Stomach (tissue), 8 donors: ENCODE measurements at regions not wholly inside any gene's neighbourhood (a gene's known extent, or its start where the extent isn't known, plus 50 kb on each side); places are given as distances from the start of the nearest gene placed in this dataset.

Experiments
- DNase-seq, 2 donors: peaks; one replicate each; pipeline versions ENCODE4 v3.0.0 to v3.0.0-alpha.2; 2013 to 2019
- H3K27ac ChIP-seq, 5 donors: fragments of 200-600 bp in 4 of 5; sonication (generic) in 4 of 5; one replicate each; pipeline ENCODE4 v1.5.1; 2013 to 2019; ENCODE audit warnings: mild to moderate bottlenecking in 1 of 5, moderate library complexity in 1 of 5
- H3K27me3 ChIP-seq, 3 donors: fragments of 200-600 bp; sonication (generic); one replicate each; pipeline ENCODE4 v1.5.1; 2017 to 2019; ENCODE audit warnings: mixed run types in 1 of 3
- H3K36me3 ChIP-seq, 4 donors: fragments of 200-600 bp; sonication (generic); 1 replicate in 3 of 4; 2 replicates in 1 of 4; pipeline ENCODE4 v1.5.1; 2016 to 2019
- H3K4me1 ChIP-seq, 4 donors: fragments of 200-600 bp; sonication (generic); one replicate each; pipeline ENCODE4 v1.5.1; 2016 to 2019
- H3K4me3 ChIP-seq, 4 donors: fragments of 200-600 bp; sonication (generic) in 3 of 4; one replicate each; pipeline ENCODE4 v1.5.1; 2016 to 2019; ENCODE audit warnings: mild to moderate bottlenecking in 1 of 4
- H3K9me3 ChIP-seq, 4 donors: fragments of 200-600 bp; sonication (generic); one replicate each; pipeline ENCODE4 v1.5.1; 2016 to 2019
- EP300 ChIP-seq: sonication (generic); formaldehyde crosslinking; IDR thresholded peaks from one replicate; pipeline ENCODE4 v1.6.1; 2017; ENCODE audit warnings: antibody characterized with exemption
- POLR2A ChIP-seq, 4 donors: fragments of 450-650 bp; IDR thresholded peaks; one replicate each; pipeline ENCODE4 v1.6.1; 2016; ENCODE audit warnings: antibody characterized with exemption in 4 of 4, control low read depth in 2 of 4, mild to moderate bottlenecking in 1 of 4, moderate library complexity in 1 of 4
- POLR2AphosphoS5 ChIP-seq, 3 donors: sonication (generic); formaldehyde crosslinking; IDR thresholded peaks; one replicate each; pipeline ENCODE4 v1.6.1; 2016; ENCODE audit warnings: antibody characterized with exemption in 3 of 3
- WGBS, 5 donors: extraction: QIAGEN DNeasy Blood & Tissue Kit in 3 of 5; methylation state at CpG; one replicate each; pipeline versions ENCODE4 v1.1.5 to v1.1.7; 2013 to 2018; 5-methylcytosine and 5-hydroxymethylcytosine counted together
- intact Hi-C: fragments of 100-400 bp; cut with DNase I; formaldehyde crosslinking; loops from one replicate; pipeline ENCODE4 v1.15.1; 2023; ENCODE audit warnings: low total_unique reads
- TF ChIP-seq, protein P1 (sequence below), 7 experiments: fragments of 450-650 bp in 4 of 7; fragments of 200-600 bp in 3 of 7; sonication (generic) in 3 of 7; IDR thresholded peaks; one replicate each; pipeline ENCODE4 v1.5.1; 2016 to 2019; ENCODE audit warnings: antibody characterized with exemption in 7 of 7, control low read depth in 2 of 7, mild to moderate bottlenecking in 1 of 7
- donor health status: healthy with polysubstance abuse.
- donor health status: Bipolar disorder and iron deficiency.
- donor health status: healthy.

DNA sequence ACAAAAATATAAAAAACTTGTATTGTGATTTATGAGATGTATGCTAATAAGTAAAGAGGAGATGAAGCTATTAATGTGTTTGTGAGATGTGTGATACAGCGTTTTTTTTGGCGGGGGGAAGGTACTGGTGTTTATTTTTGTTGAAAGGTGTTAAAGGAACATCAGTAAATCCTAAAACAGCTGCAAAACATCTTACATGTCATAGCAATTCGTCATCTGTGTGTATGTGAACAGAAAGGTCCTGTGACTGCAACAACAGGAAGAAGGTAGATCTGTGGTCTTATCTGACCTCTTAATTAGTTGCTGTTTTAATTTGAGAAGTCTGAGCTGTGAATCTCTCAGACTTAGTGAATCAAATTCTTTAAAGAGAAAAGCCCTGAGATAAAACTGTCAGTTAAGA is 1041.1 kb downstream of the JRKL start:
- TF ChIP-seq EP300 (no peak), POLR2A (IDR thresholded peaks at IDR 0.05) (no peak), POLR2AphosphoS5 (IDR thresholded peaks at IDR 0.05) (no peak)
- TF ChIP-seq, protein P1, sequence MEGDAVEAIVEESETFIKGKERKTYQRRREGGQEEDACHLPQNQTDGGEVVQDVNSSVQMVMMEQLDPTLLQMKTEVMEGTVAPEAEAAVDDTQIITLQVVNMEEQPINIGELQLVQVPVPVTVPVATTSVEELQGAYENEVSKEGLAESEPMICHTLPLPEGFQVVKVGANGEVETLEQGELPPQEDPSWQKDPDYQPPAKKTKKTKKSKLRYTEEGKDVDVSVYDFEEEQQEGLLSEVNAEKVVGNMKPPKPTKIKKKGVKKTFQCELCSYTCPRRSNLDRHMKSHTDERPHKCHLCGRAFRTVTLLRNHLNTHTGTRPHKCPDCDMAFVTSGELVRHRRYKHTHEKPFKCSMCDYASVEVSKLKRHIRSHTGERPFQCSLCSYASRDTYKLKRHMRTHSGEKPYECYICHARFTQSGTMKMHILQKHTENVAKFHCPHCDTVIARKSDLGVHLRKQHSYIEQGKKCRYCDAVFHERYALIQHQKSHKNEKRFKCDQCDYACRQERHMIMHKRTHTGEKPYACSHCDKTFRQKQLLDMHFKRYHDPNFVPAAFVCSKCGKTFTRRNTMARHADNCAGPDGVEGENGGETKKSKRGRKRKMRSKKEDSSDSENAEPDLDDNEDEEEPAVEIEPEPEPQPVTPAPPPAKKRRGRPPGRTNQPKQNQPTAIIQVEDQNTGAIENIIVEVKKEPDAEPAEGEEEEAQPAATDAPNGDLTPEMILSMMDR (IDR thresholded peaks at IDR 0.05): no peak
- no peak for DNase-seq
- Histone ChIP-seq H3K27me3 (no peaks in the 10 kb centered on the region), H3K9me3 (no peaks in the 10 kb centered on the region), H3K4me1 (no peaks in the 10 kb centered on the region), H3K27ac (no peak overlapping the region), H3K36me3 (no peaks in the 10 kb centered on the region), H3K4me3 (no peak overlapping the region)
- intact Hi-C loops: no loop called here
- 26 to 39% (median 34%) methylated on average over 3 of the region's 3 CpGs for WGBS, 5 donors

DNA sequence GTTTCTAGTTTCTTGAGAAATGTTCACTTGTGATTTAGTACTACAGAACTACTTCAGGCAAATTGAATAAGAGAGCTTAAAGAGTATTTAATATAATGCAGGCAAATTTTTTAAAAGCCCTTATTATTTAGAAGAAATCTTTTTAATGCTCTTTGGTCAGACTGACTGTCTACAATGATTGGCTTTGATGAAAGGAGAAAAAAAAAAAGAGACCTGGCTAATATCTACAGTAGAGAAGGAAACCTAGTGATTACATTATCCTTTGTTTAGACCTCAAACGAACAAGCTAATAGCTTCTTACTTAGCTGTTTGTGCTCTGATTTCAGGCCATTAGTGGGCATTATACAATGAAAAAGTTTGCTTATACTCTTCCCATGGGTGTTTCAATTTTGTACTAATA is 1043.1 kb downstream of the JRKL start:
- 28 to 51% (median 37%) methylated on average over 1 of the region's 1 CpG for WGBS, 5 donors
- no peak overlapping the region for H3K27ac ChIP-seq
- no peak for DNase-seq
- H3K27me3 ChIP-seq: no peaks in the 10 kb centered on the region
- intact Hi-C loops: no loop called here
- TF ChIP-seq POLR2AphosphoS5 (IDR thresholded peaks at IDR 0.05): no peak
- no peak for TF ChIP-seq POLR2A (IDR thresholded peaks at IDR 0.05)
- TF ChIP-seq, protein P1 (IDR thresholded peaks at IDR 0.05): no peak
- no peak for TF ChIP-seq EP300
- H3K4me1 ChIP-seq: no peaks in the 10 kb centered on the region
- no peak overlapping the region for H3K4me3 ChIP-seq
- H3K36me3 ChIP-seq: no peaks in the 10 kb centered on the region
- H3K9me3 ChIP-seq: no peaks in the 10 kb centered on the region

DNA sequence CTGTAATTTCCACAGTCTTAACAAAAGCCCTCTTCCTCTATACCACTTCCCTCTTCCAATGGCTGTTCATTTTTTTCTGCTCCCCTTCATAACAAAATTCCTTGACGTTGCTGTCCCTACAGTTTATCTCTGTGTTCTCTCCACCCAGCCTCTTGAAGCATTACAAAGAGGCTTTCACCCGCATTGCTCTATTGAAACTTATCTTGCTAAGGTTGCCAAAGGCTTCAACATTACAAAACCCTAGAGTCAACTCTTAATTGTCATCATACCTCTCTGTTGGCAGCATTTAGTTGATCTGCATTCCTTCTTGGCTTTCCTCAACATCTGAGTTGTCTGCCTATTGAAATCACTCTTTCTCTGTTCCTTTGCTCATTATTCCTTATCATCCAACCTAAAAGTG is 1055.7 kb downstream of the JRKL start:
- peaks cover 0 to 5% (median 4%) of the 10 kb centered on the region in 4 donors for H3K9me3 ChIP-seq
- no peak overlapping the region for H3K4me3 ChIP-seq
- DNase-seq: no peak
- no peaks in the 10 kb centered on the region for H3K27me3 ChIP-seq
- WGBS, 5 donors: 23 to 50% (median 43%) methylated on average over 2 of the region's 2 CpGs
- no peaks in the 10 kb centered on the region for H3K36me3 ChIP-seq
- TF ChIP-seq POLR2AphosphoS5 (IDR thresholded peaks at IDR 0.05) (no peak), POLR2A (IDR thresholded peaks at IDR 0.05) (no peak), EP300 (no peak)
- TF ChIP-seq, protein P1 (IDR thresholded peaks at IDR 0.05): no peak
- no peaks in the 10 kb centered on the region for H3K4me1 ChIP-seq
- no peak overlapping the region for H3K27ac ChIP-seq
- intact Hi-C loops: no loop called here

DNA sequence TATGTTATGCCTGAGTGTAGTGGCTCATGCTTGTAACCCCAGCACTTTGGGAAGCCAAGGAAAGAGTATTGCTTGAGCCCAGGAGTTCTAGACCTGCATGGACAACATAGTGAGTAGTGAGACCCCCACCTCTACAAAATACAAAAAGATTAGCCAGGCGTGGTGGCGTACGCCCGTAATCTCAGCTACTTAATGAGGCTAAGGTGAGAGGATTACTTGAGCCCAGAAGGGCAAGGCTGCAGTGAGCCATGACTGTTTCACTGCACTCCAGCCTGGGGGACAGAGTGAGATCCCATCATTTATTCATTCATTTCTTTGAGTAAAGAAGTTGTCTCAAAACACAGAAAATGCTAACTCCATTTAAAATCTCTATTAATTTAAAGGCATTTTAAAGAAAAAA is 1061.6 kb downstream of the JRKL start:
- Histone ChIP-seq H3K4me3 (no peak overlapping the region), H3K9me3 (no peaks in the 10 kb centered on the region), H3K36me3 (no peaks in the 10 kb centered on the region), H3K27me3 (no peaks in the 10 kb centered on the region), H3K27ac (no peak overlapping the region), H3K4me1 (no peaks in the 10 kb centered on the region)
- 84 to 94% (median 92%) methylated on average over 4 of the region's 4 CpGs for WGBS, 5 donors
- no peak for TF ChIP-seq EP300
- no peak for TF ChIP-seq POLR2A (IDR thresholded peaks at IDR 0.05)
- TF ChIP-seq POLR2AphosphoS5 (IDR thresholded peaks at IDR 0.05): no peak
- TF ChIP-seq, protein P1 (IDR thresholded peaks at IDR 0.05): no peak
- intact Hi-C loops: no loop called here
- DNase-seq: no peak
